MM.1S (cell line): ENCODE measurements at regions not wholly inside any gene's neighbourhood (a gene's known extent, or its start where the extent isn't known, plus 50 kb on each side); places are given as distances from the start of the nearest gene placed in this dataset.

Experiments
- DNase-seq: peaks from one replicate; pipeline ENCODE4 v3.0.0-alpha.2; 2015
- H2AFZ ChIP-seq: fragments of 300-600 bp; sonication (generic); 2 replicates; pipeline ENCODE4 v1.6.0; 2016; ENCODE audit warnings: antibody characterized with exemption, low read length
- H3F3A ChIP-seq: fragments of 300-600 bp; sonication (generic); 2 replicates; pipeline ENCODE4 v1.6.1; 2016; ENCODE audit warnings: mild to moderate bottlenecking, antibody characterized with exemption, low read length, moderate library complexity, mixed read lengths; ENCODE audit not compliant: insufficient read depth
- H3K27ac ChIP-seq: fragments of 300-600 bp; sonication (generic); 2 replicates; pipeline ENCODE4 v1.5.1; 2016; ENCODE audit warnings: mild to moderate bottlenecking, low read length
- H3K27me3 ChIP-seq: fragments of 300-600 bp; sonication (generic); replicated peaks from 2 replicates; pipeline ENCODE4 v1.6.0; 2016; ENCODE audit warnings: low read length; ENCODE audit not compliant: insufficient read depth
- H3K36me3 ChIP-seq: fragments of 300-600 bp; sonication (generic); replicated peaks from 2 replicates; pipeline ENCODE4 v1.6.1; 2016; ENCODE audit warnings: mild to moderate bottlenecking, low read length, mixed read lengths; ENCODE audit not compliant: insufficient read depth
- H3K4me1 ChIP-seq: fragments of 300-600 bp; sonication (generic); 2 replicates; pipeline ENCODE4 v1.6.1; 2016; ENCODE audit warnings: low read length, mixed read lengths
- H3K4me2 ChIP-seq: fragments of 300-600 bp; sonication (generic); 2 replicates; pipeline ENCODE4 v1.6.0; 2016; ENCODE audit warnings: low read depth, low read length
- H3K4me3 ChIP-seq: fragments of 300-600 bp; sonication (generic); 2 replicates; pipeline ENCODE4 v1.5.1; 2016; ENCODE audit warnings: low read length, mixed read lengths
- H3K79me2 ChIP-seq: fragments of 300-600 bp; sonication (generic); 2 replicates; pipeline ENCODE4 v1.6.1; 2016; ENCODE audit warnings: mixed run types, low read length, mixed read lengths
- H3K9ac ChIP-seq: fragments of 300-600 bp; sonication (generic); 2 replicates; pipeline ENCODE4 v1.6.1; 2016; ENCODE audit warnings: low read length, mixed read lengths
- H3K9me2 ChIP-seq: fragments of 300-600 bp; sonication (generic); replicated peaks from 2 replicates; pipeline ENCODE4 v1.6.1; 2016; ENCODE audit warnings: mild to moderate bottlenecking, low read length, mixed read lengths; ENCODE audit not compliant: insufficient read depth
- H3K9me3 ChIP-seq: fragments of 300-600 bp; sonication (generic); replicated peaks from 2 replicates; pipeline ENCODE4 v1.6.1; 2016; ENCODE audit warnings: mild to moderate bottlenecking, low read length, mixed read lengths; ENCODE audit not compliant: insufficient read depth
- H4K20me1 ChIP-seq: fragments of 300-600 bp; sonication (generic); 2 replicates; pipeline ENCODE4 v1.6.1; 2016; ENCODE audit warnings: mild to moderate bottlenecking, low read length, moderate library complexity, mixed read lengths; ENCODE audit not compliant: insufficient read depth
- EZH2 ChIP-seq: fragments of 300-600 bp; sonication (generic); optimal IDR thresholded peaks from 2 replicates; pipeline ENCODE3; 2017; ENCODE audit warnings: low read depth, mild to moderate bottlenecking, antibody characterized with exemption, low read length, mixed read lengths
- EZH2phosphoT487 ChIP-seq: fragments of 300-600 bp; sonication (generic); IDR thresholded peaks from 2 replicates; pipeline ENCODE4 v1.6.1; 2018; ENCODE audit warnings: antibody characterized with exemption, low read length
- TF ChIP-seq, protein P1 (sequence below): fragments of 300-600 bp; sonication (generic); IDR thresholded peaks from 2 replicates; pipeline ENCODE4 v1.5.1; 2016; ENCODE audit warnings: antibody characterized with exemption, low read length, mixed read lengths

DNA sequence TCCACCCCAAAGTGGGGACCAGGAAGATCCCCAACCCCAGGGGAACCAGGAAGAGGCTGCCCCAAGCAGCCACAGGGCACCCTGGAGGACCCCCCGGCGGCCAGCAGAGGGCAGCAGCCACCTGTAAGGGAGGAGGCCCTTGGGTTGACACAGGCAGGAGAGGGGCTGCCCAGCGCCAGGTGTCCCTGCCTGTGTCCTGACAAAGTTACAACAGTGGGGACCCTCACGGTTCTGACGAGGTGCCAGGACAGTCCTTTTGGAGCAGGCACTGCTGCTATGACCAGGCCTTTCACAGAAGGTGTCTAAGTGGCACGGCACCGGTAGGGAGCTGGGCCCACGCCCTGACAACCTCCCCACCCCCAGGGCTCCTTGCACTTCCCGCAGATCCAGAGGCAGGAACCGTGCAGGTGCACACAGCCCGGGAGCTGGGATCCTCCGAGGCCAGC lies 176.7 kb downstream of the BMP7 start:
- no peaks in the 10 kb centered on the region for H4K20me1 ChIP-seq
- no peak overlapping the region for H3K9ac ChIP-seq
- DNase-seq = peak; percentile 65
- no peak overlapping the region; the same call in 1 of the 2 replicates for H2AFZ ChIP-seq
- H3K4me1 ChIP-seq = no peaks in the 10 kb centered on the region
- no peaks in the 10 kb centered on the region for H3K36me3 ChIP-seq
- H3K27me3 ChIP-seq = peaks cover 20% of the 10 kb centered on the region
- no peaks in the 10 kb centered on the region for H3K9me3 ChIP-seq
- no peaks in the 10 kb centered on the region for H3K9me2 ChIP-seq
- TF ChIP-seq, protein P1, sequence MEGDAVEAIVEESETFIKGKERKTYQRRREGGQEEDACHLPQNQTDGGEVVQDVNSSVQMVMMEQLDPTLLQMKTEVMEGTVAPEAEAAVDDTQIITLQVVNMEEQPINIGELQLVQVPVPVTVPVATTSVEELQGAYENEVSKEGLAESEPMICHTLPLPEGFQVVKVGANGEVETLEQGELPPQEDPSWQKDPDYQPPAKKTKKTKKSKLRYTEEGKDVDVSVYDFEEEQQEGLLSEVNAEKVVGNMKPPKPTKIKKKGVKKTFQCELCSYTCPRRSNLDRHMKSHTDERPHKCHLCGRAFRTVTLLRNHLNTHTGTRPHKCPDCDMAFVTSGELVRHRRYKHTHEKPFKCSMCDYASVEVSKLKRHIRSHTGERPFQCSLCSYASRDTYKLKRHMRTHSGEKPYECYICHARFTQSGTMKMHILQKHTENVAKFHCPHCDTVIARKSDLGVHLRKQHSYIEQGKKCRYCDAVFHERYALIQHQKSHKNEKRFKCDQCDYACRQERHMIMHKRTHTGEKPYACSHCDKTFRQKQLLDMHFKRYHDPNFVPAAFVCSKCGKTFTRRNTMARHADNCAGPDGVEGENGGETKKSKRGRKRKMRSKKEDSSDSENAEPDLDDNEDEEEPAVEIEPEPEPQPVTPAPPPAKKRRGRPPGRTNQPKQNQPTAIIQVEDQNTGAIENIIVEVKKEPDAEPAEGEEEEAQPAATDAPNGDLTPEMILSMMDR = peak; percentile 96
- TF ChIP-seq EZH2phosphoT487 = no peak
- no peak overlapping the region for H3K4me2 ChIP-seq
- no peaks in the 10 kb centered on the region for H3K79me2 ChIP-seq
- no peak overlapping the region for H3K27ac ChIP-seq
- no peaks in the 10 kb centered on the region for H3F3A ChIP-seq
- no peak overlapping the region for H3K4me3 ChIP-seq

DNA sequence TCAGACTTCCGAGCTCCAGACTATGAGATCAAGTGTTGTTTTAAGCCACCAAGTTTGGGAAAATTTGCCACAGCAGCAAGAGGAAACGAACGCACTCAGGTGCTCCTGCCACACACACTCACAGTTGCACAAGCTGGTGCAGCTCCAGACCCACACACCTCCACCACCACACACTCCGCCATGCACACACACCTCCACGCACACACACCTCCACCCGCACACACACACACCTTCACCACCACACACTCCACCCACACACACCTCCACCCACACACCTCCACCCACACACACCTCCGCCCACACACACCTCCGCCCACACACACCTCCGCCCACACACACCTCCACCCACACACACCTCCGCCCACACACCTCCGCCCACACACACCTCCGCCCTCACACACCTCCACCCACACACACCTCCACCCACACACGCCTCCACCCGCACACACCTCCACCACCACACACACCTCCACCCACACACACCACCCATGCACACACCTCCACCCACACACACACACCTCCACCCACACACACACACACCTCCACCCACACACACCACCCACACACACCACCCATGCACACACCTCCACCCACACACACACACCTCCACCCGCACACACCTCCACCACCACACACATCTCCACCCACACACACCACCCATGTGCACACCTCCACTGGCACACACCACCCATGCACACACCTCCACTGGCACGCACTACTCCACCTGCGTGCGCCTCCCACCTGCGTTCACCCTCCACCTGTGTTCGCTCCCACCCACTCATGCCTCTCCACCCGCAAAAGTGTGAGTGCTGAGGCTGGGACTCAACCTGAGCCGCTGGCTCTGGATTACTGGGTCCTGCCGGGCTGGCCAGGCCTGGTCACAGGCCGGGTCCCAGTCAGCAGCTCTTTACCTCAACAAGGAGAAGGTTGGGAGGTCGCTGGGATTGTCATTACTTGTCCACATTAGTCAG lies 175.6 kb downstream of the BMP7 start:
- Histone ChIP-seq H3K9me3 (no peaks in the 10 kb centered on the region), H3K79me2 (no peaks in the 10 kb centered on the region), H3K27ac (no peak overlapping the region), H3K9me2 (no peaks in the 10 kb centered on the region), H3K36me3 (no peaks in the 10 kb centered on the region), H3F3A (no peaks in the 10 kb centered on the region), H3K4me2 (no peak overlapping the region), H2AFZ (no peak overlapping the region), H3K4me3 (no peak overlapping the region), H3K4me1 (no peaks in the 10 kb centered on the region), H3K27me3 (peaks cover 20% of the 10 kb centered on the region), H3K9ac (no peak overlapping the region), H4K20me1 (no peaks in the 10 kb centered on the region)
- TF ChIP-seq, protein P1 = no peak
- TF ChIP-seq EZH2 (no peak), EZH2phosphoT487 (no peak)
- DNase-seq = no peak

DNA sequence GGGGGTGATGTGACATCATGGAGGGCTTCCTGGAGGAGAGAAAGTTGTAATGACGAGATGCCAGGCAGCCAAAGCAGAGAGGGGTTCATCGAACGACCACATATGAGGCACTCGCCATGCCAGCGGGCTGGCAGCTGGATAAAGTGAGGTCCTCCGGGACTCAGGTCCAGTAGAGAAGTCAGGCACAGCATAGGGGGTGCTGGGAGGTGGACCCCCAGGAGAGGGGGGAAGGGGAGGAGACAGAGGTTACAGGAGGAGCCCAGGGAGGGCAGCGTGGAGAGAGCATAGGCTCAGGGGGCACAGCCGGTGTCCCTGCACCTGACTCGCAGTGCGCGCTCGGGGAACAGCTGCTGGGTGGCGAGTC lies 174.7 kb downstream of the BMP7 start:
- H3K4me1 ChIP-seq = no peaks in the 10 kb centered on the region
- H3K27ac ChIP-seq = no peak overlapping the region
- H3K27me3 ChIP-seq = peaks cover 20% of the 10 kb centered on the region
- H3F3A ChIP-seq = no peaks in the 10 kb centered on the region
- no peak overlapping the region for H3K9ac ChIP-seq
- no peak overlapping the region for H2AFZ ChIP-seq
- no peak for TF ChIP-seq EZH2phosphoT487
- no peak for TF ChIP-seq EZH2
- TF ChIP-seq, protein P1 = no peak
- H3K4me2 ChIP-seq = no peak overlapping the region
- H3K9me2 ChIP-seq = no peaks in the 10 kb centered on the region
- H3K9me3 ChIP-seq = no peaks in the 10 kb centered on the region
- no peak overlapping the region for H3K4me3 ChIP-seq
- H3K36me3 ChIP-seq = no peaks in the 10 kb centered on the region
- H3K79me2 ChIP-seq = no peaks in the 10 kb centered on the region
- H4K20me1 ChIP-seq = no peaks in the 10 kb centered on the region
- DNase-seq = no peak
